MCF 10A (cell line): ENCODE measurements at regions not wholly inside any gene's neighbourhood (a gene's known extent, or its start where the extent isn't known, plus 50 kb on each side); places are given as distances from the start of the nearest gene placed in this dataset.
"Not testable (repeated sequence)": the region's sequence is repeated elsewhere in the genome, so short reads cannot be mapped to it uniquely, and the experiment has no call there.

Source experiments
- BruUV-seq: library from RNA; stranded (reverse); fragments of 400-500 nt; replicated peaks from 2 replicates; lab custom pipeline; 2021; lab: Mats Ljungman, UMichigan
- CTCF ChIA-PET: fragments of 300-600 bp; sonication (Branson Sonifier 250); formaldehyde crosslinking; extraction: SDS; loops from one replicate; lab custom pipeline; 2021; ENCODE audit warnings: antibody characterized with exemption, inconsistent platforms; lab: Yijun Ruan, JAX
- POLR2A ChIA-PET: fragments of 300-600, 350-650 bp; sonication (Branson Sonifier 250); formaldehyde crosslinking; extraction: SDS; loops from one replicate; lab custom pipeline; 2020; ENCODE audit warnings: antibody characterized with exemption, inconsistent platforms; lab: Yijun Ruan, JAX
- DNase-seq: peaks from one replicate; pipeline ENCODE4 v3.0.0-alpha.2; 2018; ENCODE audit not compliant: unreplicated experiment
- H3K27ac Mint-ChIP-seq: one replicate; pipeline ENCODE4 v1.8.0; 2022; ENCODE audit warnings: mild to moderate bottlenecking, low read depth, mixed read lengths; ENCODE audit not compliant: unreplicated experiment
- H3K27me3 Mint-ChIP-seq: one replicate; pipeline ENCODE4 v1.8.0; 2022; ENCODE audit warnings: mixed read lengths; ENCODE audit not compliant: insufficient read depth, unreplicated experiment
- H3K36me3 Mint-ChIP-seq: one replicate; pipeline ENCODE4 v1.8.0; 2022; ENCODE audit warnings: mild to moderate bottlenecking, moderate library complexity, mixed read lengths; ENCODE audit not compliant: insufficient read depth, unreplicated experiment
- H3K4me1 Mint-ChIP-seq: one replicate; pipeline ENCODE4 v1.8.0; 2022; ENCODE audit warnings: mixed read lengths; ENCODE audit not compliant: insufficient read depth, unreplicated experiment
- H3K4me3 Mint-ChIP-seq: one replicate; pipeline ENCODE4 v1.8.0; 2022; ENCODE audit warnings: mild to moderate bottlenecking, moderate library complexity, mixed read lengths; ENCODE audit not compliant: unreplicated experiment
- H3K9me3 Mint-ChIP-seq: one replicate; pipeline ENCODE4 v1.8.0; 2022; ENCODE audit warnings: mixed read lengths; ENCODE audit not compliant: unreplicated experiment
- CTCF ChIP-seq: fragments of 200-600 bp; IDR thresholded peaks from one replicate; pipeline ENCODE4 v1.8.0; 2022; ENCODE audit warnings: antibody characterized with exemption, mild to moderate bottlenecking; ENCODE audit not compliant: unreplicated experiment
- intact Hi-C: fragments of 100-400 bp; cut with micrococcal nuclease; formaldehyde crosslinking; loops from 2 replicates; pipeline ENCODE4 v1.14.1; 2022

GRCh38 chr9:34760196-34761040 is 50.5 kb upstream of the CCL21 start:
- peak; percentile 85 for TF ChIP-seq CTCF
- not testable (repeated sequence) for H3K4me3 Mint-ChIP-seq, H3K9me3 Mint-ChIP-seq, BruUV-seq, H3K27ac Mint-ChIP-seq, H3K4me1 Mint-ChIP-seq, H3K36me3 Mint-ChIP-seq
- intact Hi-C loops, result loop anchor here (1.0 to 10.0 kb wide), 5 partner anchors 108 to 336 kb away; partner anchors contain the start of gene PIGO
- peaks cover 37% of the 10 kb centered on the region for H3K27me3 Mint-ChIP-seq
- DNase-seq, result peak; percentile 51
- ChIA-PET POLR2A (interaction anchor here (0.5 to 2.3 kb wide), 5 partner anchors 16 to 343 kb away, joined by 3 to 5 read pairs (median 3); partner anchors contain the start of gene STOML2), CTCF (interaction anchor here (0.6 to 3.8 kb wide), 33 partner anchors 9 to 1118 kb away, joined by 3 to 26 read pairs (median 3); partner anchors contain the start of gene GBA2)
